ENCODE measurements at regions not wholly inside any gene's neighbourhood (a gene's known extent, or its start where the extent isn't known, plus 50 kb on each side); places are given as distances from the start of the nearest gene placed in this dataset.

DNA sequence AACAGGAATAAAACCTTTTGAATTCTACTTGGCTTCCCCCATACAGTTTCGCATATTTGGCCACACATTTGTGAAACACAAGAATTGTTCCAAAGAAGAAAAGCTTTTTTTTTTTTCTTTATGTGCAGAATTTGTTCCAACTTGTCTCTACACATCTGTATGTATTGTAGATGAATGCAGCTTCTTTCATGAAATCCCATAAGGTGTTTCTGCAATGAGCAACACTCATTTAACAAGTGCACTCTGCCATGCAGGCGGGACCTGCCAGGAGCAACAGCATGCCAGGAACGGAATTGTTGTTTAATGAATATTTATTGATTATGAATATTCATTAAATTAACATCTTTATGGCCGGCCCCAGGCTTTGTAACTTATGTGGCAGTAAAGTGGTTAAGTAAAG, 1075.0 kb downstream of the TTLL7 start:
- in situ Hi-C loops (cut with HindIII; ENCODE audit: low sequenced_read_pairs) = no loop called here
- no peak for DNase-seq (ENCODE audit: low read depth, low spot score)
- no peak overlapping the region for H3K4me3 ChIP-seq (ENCODE audit: low read depth, low read length)
- TF ChIP-seq, protein P1, sequence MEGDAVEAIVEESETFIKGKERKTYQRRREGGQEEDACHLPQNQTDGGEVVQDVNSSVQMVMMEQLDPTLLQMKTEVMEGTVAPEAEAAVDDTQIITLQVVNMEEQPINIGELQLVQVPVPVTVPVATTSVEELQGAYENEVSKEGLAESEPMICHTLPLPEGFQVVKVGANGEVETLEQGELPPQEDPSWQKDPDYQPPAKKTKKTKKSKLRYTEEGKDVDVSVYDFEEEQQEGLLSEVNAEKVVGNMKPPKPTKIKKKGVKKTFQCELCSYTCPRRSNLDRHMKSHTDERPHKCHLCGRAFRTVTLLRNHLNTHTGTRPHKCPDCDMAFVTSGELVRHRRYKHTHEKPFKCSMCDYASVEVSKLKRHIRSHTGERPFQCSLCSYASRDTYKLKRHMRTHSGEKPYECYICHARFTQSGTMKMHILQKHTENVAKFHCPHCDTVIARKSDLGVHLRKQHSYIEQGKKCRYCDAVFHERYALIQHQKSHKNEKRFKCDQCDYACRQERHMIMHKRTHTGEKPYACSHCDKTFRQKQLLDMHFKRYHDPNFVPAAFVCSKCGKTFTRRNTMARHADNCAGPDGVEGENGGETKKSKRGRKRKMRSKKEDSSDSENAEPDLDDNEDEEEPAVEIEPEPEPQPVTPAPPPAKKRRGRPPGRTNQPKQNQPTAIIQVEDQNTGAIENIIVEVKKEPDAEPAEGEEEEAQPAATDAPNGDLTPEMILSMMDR (IDR thresholded peaks at IDR 0.05; ENCODE audit: low read depth, low read length) = no peak

DNA sequence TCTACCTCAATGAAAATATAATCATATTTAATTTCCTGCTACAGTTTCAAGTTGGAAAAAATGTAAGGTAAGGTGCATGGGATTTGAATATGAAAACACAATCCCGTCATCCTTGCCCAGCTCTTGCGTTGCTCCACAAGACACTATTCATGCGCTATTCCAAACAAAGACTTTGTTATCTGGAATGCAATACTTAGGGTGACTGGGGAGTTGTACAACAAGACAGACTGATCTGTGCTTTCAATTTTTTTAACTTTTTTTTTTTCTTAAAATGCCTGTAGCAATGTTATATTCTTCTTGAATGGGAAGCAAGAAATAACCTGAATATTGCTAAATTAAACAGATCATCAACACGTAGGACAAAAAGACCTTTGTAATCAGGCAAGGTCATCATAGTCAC, 1077.2 kb downstream of the TTLL7 start:
- DNase-seq (ENCODE audit: low read depth, low spot score) = no peak
- no peak overlapping the region for H3K4me3 ChIP-seq (ENCODE audit: low read depth, low read length)
- TF ChIP-seq, protein P1 (IDR thresholded peaks at IDR 0.05; ENCODE audit: low read depth, low read length) = no peak
- in situ Hi-C loops (cut with HindIII; ENCODE audit: low sequenced_read_pairs) = no loop called here

DNA sequence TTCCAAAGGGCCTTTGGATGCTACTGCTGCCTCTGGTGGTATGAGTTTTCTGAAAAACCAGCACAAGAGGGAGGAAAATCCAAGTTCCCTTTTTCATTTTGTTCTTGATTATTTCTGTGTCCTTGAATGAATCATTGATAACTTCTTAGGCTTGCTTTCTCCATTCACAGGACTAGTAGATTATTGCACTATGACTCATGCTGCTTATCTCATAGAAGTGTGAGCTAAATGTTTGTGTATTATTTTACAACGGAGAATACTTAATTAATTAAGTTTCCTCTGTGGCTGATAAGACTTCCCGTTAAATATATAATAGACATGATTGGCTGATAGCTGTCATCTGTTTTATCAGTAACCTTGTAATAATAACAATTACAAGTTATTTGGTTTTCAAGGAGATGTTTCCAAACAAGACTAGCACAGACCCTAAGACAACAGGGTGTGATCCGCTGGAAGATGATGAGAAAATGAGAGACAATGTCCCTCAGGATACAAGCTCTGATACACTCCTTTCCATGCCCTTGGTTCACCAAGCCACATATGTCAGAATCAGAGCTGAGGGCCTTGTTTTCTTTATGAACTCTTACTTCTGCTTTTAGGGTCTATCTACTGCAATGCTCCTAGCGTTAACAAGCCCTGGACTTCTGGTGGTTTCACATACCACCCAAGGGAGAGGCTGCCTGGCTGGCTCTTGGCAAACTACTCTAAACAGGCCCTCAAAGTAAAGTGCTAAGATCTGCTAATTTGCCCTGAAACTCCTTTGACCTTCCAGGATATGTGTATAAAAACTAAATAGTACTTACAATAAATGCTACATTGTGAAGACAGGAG, 1078.3 kb downstream of the TTLL7 start:
- in situ Hi-C loops (cut with HindIII; ENCODE audit: low sequenced_read_pairs) = no loop called here
- DNase-seq (ENCODE audit: low read depth, low spot score) = no peak
- TF ChIP-seq, protein P1 (IDR thresholded peaks at IDR 0.05; ENCODE audit: low read depth, low read length) = no peak
- no peak overlapping the region for H3K4me3 ChIP-seq (ENCODE audit: low read depth, low read length)

DNA sequence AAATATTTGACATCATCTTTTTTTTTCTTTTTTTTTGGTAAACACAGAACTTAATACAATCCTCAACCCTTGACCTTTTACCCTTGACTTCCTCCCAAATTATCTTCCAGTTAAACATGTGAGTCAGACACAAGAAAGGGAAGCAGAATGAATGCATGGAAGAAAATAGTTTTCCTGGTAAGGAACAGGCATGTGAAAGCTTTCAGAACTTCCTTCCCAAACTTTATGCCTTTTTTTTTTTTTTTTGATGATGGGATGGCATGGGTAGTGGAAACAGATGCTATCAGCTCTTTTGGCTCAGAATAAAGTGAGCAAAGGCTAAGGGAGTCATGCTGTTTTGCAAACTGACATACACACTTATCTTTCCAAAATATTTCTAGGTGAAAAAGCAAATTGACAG, 1079.1 kb downstream of the TTLL7 start:
- TF ChIP-seq, protein P1 (IDR thresholded peaks at IDR 0.05; ENCODE audit: low read depth, low read length) = no peak
- DNase-seq (ENCODE audit: low read depth, low spot score) = no peak
- H3K4me3 ChIP-seq (ENCODE audit: low read depth, low read length) = no peak overlapping the region
- in situ Hi-C loops (cut with HindIII; ENCODE audit: low sequenced_read_pairs) = no loop called here

DNA sequence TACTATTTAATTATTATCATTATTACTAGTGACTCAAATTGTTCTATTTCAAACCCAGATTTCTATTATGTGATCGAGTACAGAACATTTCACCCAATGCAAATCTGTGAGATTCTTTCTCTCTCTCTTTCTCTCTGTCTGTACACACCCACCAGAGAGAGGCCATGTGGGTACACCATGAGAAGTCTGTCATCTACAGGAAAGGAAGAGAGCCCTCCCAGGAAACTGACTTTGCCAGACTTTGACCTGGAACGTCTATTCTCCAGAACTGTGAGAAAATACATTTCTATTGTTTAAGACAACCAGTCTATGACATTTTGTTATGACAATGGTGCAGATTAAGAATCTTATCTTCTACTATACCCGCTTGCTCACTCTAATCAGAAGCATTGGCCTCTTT, 1091.6 kb downstream of the TTLL7 start:
- TF ChIP-seq, protein P1 (IDR thresholded peaks at IDR 0.05; ENCODE audit: low read depth, low read length) = no peak
- no peak overlapping the region for H3K4me3 ChIP-seq (ENCODE audit: low read depth, low read length)
- in situ Hi-C loops (cut with HindIII; ENCODE audit: low sequenced_read_pairs) = no loop called here
- DNase-seq (ENCODE audit: low read depth, low spot score) = no peak

DNA sequence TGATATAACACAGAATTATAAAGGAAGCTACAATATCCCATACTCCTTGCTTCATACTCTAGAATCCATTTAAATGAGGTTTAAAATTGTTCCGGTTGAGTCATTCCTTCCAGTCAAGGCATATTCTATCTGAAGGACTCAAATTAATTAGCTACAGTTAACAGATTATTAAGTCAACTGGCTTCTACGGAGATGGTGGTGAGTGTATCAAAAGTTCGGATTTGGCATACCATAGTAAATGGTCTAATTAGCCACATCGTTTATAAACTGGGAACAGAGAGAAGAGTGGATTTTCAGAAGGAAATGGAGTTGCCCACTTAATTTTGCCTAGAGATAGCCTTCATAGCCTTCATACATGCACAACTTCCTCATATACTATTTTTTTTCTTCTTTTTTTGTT, 1095.3 kb downstream of the TTLL7 start:
- TF ChIP-seq, protein P1 (IDR thresholded peaks at IDR 0.05; ENCODE audit: low read depth, low read length) = no peak
- in situ Hi-C loops (cut with HindIII; ENCODE audit: low sequenced_read_pairs) = no loop called here
- no peak overlapping the region for H3K4me3 ChIP-seq (ENCODE audit: low read depth, low read length)
- no peak for DNase-seq (ENCODE audit: low read depth, low spot score)

All from astrocyte of the spinal cord (primary cell).